GM23338 (cell line): ENCODE measurements at regions not wholly inside any gene's neighbourhood (a gene's known extent, or its start where the extent isn't known, plus 50 kb on each side); places are given as distances from the start of the nearest gene placed in this dataset.

Experiments
- ATAC-seq: fragments of 200-7000 bp; cut with Tn5 transposase; 3 replicates; pipeline ENCODE4 v1.9.1; 2020
- DNase-seq: peaks from one replicate; pipeline ENCODE4 v3.0.0-alpha.2; 2015; ENCODE audit warnings: low spot score
- H2AFZ ChIP-seq: fragments of 200-600 bp; sonication (generic); 2 replicates; pipeline ENCODE4 v1.8.0; 2016; ENCODE audit warnings: antibody characterized with exemption, mild to moderate bottlenecking, moderate library complexity
- H3F3A ChIP-seq: fragments of 200-600 bp; sonication (generic); replicated peaks from 2 replicates; pipeline ENCODE4 v1.8.0; 2017; ENCODE audit warnings: antibody characterized with exemption, mixed run types, low read depth
- H3K27ac ChIP-seq: fragments of 200-600 bp; sonication (generic); 2 replicates; pipeline ENCODE4 v1.6.1; 2016; ENCODE audit warnings: low read depth
- H3K27me3 ChIP-seq: fragments of 200-600 bp; sonication (generic); 2 replicates; pipeline ENCODE4 v1.8.0; 2016; ENCODE audit warnings: mild to moderate bottlenecking, mixed run types, moderate library complexity; ENCODE audit not compliant: insufficient read depth
- H3K36me3 ChIP-seq: fragments of 200-600 bp; sonication (generic); 2 replicates; pipeline ENCODE4 v1.8.0; 2016; ENCODE audit warnings: mild to moderate bottlenecking; ENCODE audit not compliant: insufficient read depth
- H3K4me1 ChIP-seq: fragments of 200-600 bp; sonication (generic); 2 replicates; pipeline ENCODE4 v1.8.0; 2016; ENCODE audit warnings: mild to moderate bottlenecking, moderate library complexity; ENCODE audit not compliant: insufficient read depth
- H3K4me2 ChIP-seq: fragments of 200-600 bp; sonication (generic); 2 replicates; pipeline ENCODE4 v1.7.1; 2017; ENCODE audit warnings: mixed run types
- H3K4me3 ChIP-seq: fragments of 200-600 bp; sonication (generic); 2 replicates; pipeline ENCODE4 v1.6.1; 2016; ENCODE audit warnings: mixed run types
- H3K79me2 ChIP-seq: fragments of 200-600 bp; sonication (generic); replicated peaks from 2 replicates; pipeline ENCODE4 v1.8.0; 2017; ENCODE audit warnings: mild to moderate bottlenecking; ENCODE audit not compliant: insufficient read depth
- H3K9me2 ChIP-seq: fragments of 200-600 bp; sonication (generic); 2 replicates; pipeline ENCODE4 v1.8.0; 2017; ENCODE audit not compliant: insufficient read depth
- H4K20me1 ChIP-seq: fragments of 200-600 bp; sonication (generic); replicated peaks from 2 replicates; pipeline ENCODE4 v1.8.0; 2017; ENCODE audit warnings: mild to moderate bottlenecking; ENCODE audit not compliant: insufficient read depth
- H3K27ac Mint-ChIP-seq: 2 replicates; pipeline ENCODE4 v1.8.0; 2020; ENCODE audit warnings: inconsistent platforms, mild to moderate bottlenecking, moderate library complexity, mixed read lengths
- H3K27me3 Mint-ChIP-seq: 3 replicates; pipeline ENCODE4 v1.8.0; 2022; ENCODE audit warnings: low read depth, mild to moderate bottlenecking, moderate library complexity, mixed read lengths, inconsistent platforms; ENCODE audit not compliant: insufficient read depth, poor library complexity
- H3K36me3 Mint-ChIP-seq: 3 replicates; pipeline ENCODE4 v1.8.0; 2021; ENCODE audit warnings: low read depth, mild to moderate bottlenecking, inconsistent platforms, moderate library complexity, mixed read lengths
- H3K4me1 Mint-ChIP-seq: 3 replicates; pipeline ENCODE4 v1.8.0; 2020; ENCODE audit warnings: mild to moderate bottlenecking, inconsistent platforms, mixed read lengths
- H3K4me3 Mint-ChIP-seq: 3 replicates; pipeline ENCODE4 v1.8.0; 2021; ENCODE audit warnings: moderate library complexity, mild to moderate bottlenecking, inconsistent platforms, mixed read lengths
- H3K9me3 Mint-ChIP-seq: 3 replicates; pipeline ENCODE4 v1.8.0; 2020; ENCODE audit warnings: moderate library complexity, mild to moderate bottlenecking, inconsistent platforms, mixed read lengths
- CREB1 ChIP-seq: fragments of 250-450 bp; sonication (Bioruptor Pico); IDR thresholded peaks from 2 replicates; pipeline ENCODE4 v1.5.0; 2020; ENCODE audit warnings: low read depth, mild to moderate bottlenecking, moderate library complexity
- EZH2 ChIP-seq: fragments of 200-600 bp; sonication (generic); IDR thresholded peaks from one replicate; pipeline ENCODE4 v1.8.0; 2017; ENCODE audit warnings: antibody characterized with exemption, mild to moderate bottlenecking, low read depth; ENCODE audit not compliant: unreplicated experiment
- JUNB ChIP-seq: IDR thresholded peaks from one replicate; pipeline ENCODE4 v1.6.1; 2016; ENCODE audit warnings: antibody characterized with exemption; ENCODE audit not compliant: unreplicated experiment
- POLR2AphosphoS5 ChIP-seq: IDR thresholded peaks from 2 replicates; pipeline ENCODE4 v1.6.1; 2016; ENCODE audit warnings: antibody characterized with exemption, low read depth
- ZNF331 ChIP-seq: fragments of 250-450 bp; sonication (Bioruptor Pico); IDR thresholded peaks from 2 replicates; pipeline ENCODE4 v1.5.0; 2020; ENCODE audit warnings: low read depth, mild to moderate bottlenecking, moderate library complexity
- TF ChIP-seq, protein P1 (sequence below): IDR thresholded peaks from one replicate; pipeline ENCODE4 v1.6.1; 2018; ENCODE audit warnings: antibody characterized with exemption; ENCODE audit not compliant: unreplicated experiment
- TF ChIP-seq, protein P2 (sequence below): fragments of 250-450 bp; sonication (Bioruptor Pico); IDR thresholded peaks from 2 replicates; pipeline ENCODE4 v1.5.0; 2020; ENCODE audit warnings: mild to moderate bottlenecking, moderate library complexity
- TF ChIP-seq, protein P3 (sequence below), 2 experiments: fragments of 200-600 bp in 1 of 2; sonication (generic) in 1 of 2; conservative IDR thresholded peaks; 2 replicates each; pipeline versions ENCODE4 v1.5.1 to v1.6.1; 2016 to 2017; ENCODE audit warnings: antibody characterized with exemption in 2 of 2, low read depth in 2 of 2, mild to moderate bottlenecking in 2 of 2, moderate library complexity in 1 of 2

DNA sequence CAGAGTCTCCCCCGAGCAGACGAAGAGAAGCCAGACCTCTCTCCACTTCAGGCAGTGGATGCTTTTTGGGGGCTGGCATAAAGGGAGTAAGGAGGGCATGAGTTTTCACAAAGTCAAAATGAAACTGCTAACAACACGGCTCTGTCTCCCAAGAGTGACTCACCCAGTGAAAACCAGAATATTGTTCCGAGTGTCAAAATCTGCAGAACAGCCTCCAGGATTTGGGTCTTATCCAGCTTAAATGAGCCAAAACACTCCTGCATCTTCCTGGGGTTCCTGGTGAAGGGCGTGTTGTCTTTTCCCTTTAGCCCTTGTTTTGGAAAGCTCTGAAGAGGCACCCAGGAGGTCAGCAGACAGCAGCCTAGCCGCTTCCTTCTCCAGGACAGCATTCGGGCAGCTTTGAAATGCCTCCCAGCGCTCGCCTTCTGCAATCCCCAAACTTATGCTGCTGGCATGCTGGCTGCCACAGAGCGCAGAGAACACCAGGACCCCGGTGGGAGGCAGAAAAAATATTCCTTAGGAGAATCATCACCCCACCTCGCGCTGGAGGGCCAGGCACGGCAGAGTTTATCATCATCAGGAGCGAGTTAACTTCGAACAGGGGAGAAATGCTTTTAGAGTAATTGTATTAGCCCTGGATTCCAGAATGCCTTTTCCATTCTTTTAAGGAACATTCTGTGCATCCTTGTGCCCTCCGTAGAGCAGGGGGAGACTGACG lies 117.7 kb upstream of the NCOR2 start (continued):
- TF ChIP-seq, protein P1, sequence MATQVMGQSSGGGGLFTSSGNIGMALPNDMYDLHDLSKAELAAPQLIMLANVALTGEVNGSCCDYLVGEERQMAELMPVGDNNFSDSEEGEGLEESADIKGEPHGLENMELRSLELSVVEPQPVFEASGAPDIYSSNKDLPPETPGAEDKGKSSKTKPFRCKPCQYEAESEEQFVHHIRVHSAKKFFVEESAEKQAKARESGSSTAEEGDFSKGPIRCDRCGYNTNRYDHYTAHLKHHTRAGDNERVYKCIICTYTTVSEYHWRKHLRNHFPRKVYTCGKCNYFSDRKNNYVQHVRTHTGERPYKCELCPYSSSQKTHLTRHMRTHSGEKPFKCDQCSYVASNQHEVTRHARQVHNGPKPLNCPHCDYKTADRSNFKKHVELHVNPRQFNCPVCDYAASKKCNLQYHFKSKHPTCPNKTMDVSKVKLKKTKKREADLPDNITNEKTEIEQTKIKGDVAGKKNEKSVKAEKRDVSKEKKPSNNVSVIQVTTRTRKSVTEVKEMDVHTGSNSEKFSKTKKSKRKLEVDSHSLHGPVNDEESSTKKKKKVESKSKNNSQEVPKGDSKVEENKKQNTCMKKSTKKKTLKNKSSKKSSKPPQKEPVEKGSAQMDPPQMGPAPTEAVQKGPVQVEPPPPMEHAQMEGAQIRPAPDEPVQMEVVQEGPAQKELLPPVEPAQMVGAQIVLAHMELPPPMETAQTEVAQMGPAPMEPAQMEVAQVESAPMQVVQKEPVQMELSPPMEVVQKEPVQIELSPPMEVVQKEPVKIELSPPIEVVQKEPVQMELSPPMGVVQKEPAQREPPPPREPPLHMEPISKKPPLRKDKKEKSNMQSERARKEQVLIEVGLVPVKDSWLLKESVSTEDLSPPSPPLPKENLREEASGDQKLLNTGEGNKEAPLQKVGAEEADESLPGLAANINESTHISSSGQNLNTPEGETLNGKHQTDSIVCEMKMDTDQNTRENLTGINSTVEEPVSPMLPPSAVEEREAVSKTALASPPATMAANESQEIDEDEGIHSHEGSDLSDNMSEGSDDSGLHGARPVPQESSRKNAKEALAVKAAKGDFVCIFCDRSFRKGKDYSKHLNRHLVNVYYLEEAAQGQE: no peak
- TF ChIP-seq EZH2: no peak

- TF ChIP-seq CREB1 (CRISPR knock-in tag) (no peak), POLR2AphosphoS5 (no peak), EZH2 (no peak), JUNB (no peak), ZNF331 (CRISPR knock-in tag) (no peak)
- TF ChIP-seq, protein P2, sequence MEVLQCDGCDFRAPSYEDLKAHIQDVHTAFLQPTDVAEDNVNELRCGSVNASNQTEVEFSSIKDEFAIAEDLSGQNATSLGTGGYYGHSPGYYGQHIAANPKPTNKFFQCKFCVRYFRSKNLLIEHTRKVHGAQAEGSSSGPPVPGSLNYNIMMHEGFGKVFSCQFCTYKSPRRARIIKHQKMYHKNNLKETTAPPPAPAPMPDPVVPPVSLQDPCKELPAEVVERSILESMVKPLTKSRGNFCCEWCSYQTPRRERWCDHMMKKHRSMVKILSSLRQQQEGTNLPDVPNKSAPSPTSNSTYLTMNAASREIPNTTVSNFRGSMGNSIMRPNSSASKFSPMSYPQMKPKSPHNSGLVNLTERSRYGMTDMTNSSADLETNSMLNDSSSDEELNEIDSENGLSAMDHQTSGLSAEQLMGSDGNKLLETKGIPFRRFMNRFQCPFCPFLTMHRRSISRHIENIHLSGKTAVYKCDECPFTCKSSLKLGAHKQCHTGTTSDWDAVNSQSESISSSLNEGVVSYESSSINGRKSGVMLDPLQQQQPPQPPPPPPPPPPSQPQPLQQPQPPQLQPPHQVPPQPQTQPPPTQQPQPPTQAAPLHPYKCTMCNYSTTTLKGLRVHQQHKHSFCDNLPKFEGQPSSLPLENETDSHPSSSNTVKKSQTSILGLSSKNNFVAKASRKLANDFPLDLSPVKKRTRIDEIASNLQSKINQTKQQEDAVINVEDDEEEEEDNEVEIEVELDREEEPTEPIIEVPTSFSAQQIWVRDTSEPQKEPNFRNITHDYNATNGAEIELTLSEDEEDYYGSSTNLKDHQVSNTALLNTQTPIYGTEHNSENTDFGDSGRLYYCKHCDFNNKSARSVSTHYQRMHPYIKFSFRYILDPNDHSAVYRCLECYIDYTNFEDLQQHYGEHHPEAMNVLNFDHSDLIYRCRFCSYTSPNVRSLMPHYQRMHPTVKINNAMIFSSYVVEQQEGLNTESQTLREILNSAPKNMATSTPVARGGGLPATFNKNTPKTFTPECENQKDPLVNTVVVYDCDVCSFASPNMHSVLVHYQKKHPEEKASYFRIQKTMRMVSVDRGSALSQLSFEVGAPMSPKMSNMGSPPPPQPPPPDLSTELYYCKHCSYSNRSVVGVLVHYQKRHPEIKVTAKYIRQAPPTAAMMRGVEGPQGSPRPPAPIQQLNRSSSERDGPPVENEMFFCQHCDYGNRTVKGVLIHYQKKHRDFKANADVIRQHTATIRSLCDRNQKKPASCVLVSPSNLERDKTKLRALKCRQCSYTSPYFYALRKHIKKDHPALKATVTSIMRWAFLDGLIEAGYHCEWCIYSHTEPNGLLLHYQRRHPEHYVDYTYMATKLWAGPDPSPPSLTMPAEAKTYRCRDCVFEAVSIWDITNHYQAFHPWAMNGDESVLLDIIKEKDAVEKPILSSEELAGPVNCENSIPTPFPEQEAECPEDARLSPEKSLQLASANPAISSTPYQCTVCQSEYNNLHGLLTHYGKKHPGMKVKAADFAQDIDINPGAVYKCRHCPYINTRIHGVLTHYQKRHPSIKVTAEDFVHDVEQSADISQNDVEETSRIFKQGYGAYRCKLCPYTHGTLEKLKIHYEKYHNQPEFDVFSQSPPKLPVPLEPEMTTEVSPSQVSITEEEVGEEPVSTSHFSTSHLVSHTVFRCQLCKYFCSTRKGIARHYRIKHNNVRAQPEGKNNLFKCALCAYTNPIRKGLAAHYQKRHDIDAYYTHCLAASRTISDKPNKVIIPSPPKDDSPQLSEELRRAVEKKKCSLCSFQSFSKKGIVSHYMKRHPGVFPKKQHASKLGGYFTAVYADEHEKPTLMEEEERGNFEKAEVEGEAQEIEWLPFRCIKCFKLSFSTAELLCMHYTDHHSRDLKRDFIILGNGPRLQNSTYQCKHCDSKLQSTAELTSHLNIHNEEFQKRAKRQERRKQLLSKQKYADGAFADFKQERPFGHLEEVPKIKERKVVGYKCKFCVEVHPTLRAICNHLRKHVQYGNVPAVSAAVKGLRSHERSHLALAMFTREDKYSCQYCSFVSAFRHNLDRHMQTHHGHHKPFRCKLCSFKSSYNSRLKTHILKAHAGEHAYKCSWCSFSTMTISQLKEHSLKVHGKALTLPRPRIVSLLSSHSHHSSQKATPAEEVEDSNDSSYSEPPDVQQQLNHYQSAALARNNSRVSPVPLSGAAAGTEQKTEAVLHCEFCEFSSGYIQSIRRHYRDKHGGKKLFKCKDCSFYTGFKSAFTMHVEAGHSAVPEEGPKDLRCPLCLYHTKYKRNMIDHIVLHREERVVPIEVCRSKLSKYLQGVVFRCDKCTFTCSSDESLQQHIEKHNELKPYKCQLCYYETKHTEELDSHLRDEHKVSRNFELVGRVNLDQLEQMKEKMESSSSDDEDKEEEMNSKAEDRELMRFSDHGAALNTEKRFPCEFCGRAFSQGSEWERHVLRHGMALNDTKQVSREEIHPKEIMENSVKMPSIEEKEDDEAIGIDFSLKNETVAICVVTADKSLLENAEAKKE (CRISPR knock-in tag): no peak
- TF ChIP-seq, protein P1: no peak
- TF ChIP-seq, protein P3, sequence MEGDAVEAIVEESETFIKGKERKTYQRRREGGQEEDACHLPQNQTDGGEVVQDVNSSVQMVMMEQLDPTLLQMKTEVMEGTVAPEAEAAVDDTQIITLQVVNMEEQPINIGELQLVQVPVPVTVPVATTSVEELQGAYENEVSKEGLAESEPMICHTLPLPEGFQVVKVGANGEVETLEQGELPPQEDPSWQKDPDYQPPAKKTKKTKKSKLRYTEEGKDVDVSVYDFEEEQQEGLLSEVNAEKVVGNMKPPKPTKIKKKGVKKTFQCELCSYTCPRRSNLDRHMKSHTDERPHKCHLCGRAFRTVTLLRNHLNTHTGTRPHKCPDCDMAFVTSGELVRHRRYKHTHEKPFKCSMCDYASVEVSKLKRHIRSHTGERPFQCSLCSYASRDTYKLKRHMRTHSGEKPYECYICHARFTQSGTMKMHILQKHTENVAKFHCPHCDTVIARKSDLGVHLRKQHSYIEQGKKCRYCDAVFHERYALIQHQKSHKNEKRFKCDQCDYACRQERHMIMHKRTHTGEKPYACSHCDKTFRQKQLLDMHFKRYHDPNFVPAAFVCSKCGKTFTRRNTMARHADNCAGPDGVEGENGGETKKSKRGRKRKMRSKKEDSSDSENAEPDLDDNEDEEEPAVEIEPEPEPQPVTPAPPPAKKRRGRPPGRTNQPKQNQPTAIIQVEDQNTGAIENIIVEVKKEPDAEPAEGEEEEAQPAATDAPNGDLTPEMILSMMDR (conservative IDR thresholded peaks at IDR 0.05; ENCODE audit: low read depth in 2 of 2): no peak
- DNase-seq (no peak), ATAC-seq (no peak)
- H3K4me1 Mint-ChIP-seq: peaks cover 48% of the 10 kb centered on the region
- no peaks in the 10 kb centered on the region for H3K9me3 Mint-ChIP-seq
- no peak overlapping the region for H2AFZ ChIP-seq
- no peak overlapping the region for H3K4me3 ChIP-seq
- H3F3A ChIP-seq: no peaks in the 10 kb centered on the region
- no peak overlapping the region for H3K27ac ChIP-seq
- no peak overlapping the region for H3K4me3 Mint-ChIP-seq
- no peaks in the 10 kb centered on the region for H3K79me2 ChIP-seq
- H4K20me1 ChIP-seq: no peaks in the 10 kb centered on the region
- H3K9me2 ChIP-seq: no peaks in the 10 kb centered on the region
- H3K27ac Mint-ChIP-seq: no peak overlapping the region
- peaks cover 5% of the 10 kb centered on the region; the same call in 1 of the 2 replicates for H3K4me1 ChIP-seq
- H3K36me3 ChIP-seq: no peaks in the 10 kb centered on the region
- peaks cover 7% of the 10 kb centered on the region for H3K27me3 Mint-ChIP-seq
- H3K36me3 Mint-ChIP-seq: no peaks in the 10 kb centered on the region
- no peaks in the 10 kb centered on the region for H3K27me3 ChIP-seq
- no peak overlapping the region for H3K4me2 ChIP-seq
These were observed 117.1 kb upstream of the NCOR2 start for GRCh38 chr12:124684496-124684895.
